ENCODE measurements at regions not wholly inside any gene's neighbourhood (a gene's known extent, or its start where the extent isn't known, plus 50 kb on each side); places are given as distances from the start of the nearest gene placed in this dataset.

DNA sequence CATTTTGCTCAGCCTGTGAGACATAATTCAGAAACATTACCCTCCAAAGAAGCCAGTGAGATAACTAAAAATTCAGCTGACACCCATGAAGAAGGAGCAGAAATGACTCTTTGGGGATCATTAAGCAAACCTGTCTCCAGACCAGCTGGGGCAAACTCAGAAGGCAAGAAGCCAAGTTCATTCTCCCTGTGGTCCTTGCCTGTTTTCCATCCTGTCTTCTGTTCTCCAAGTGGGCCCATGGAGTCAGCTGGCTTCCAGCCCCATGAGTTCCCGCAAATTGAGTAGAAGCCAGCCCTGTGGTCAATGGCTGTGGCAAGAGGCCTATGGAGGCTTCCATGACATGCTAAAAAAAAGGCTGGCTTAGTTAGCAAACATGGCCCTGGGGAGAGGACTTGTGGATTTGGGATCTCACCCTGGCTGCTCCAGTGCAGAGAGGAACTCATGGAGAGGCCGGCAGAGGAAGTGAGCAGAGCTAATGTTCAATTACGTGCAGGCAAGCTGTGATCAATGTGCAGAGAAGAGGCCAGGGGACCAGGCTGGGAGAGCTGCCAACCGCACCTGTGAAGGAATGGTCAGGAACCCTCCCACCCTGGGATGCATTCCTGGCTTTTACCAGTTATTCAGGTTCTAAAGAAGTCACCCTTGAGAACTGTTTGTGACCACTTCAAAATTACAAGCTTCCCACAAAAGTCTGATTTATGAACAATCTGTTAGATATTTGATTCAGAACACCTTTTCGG is 229.1 kb downstream of the TSHZ3 start:
- Histone ChIP-seq H3K9me2 (replicated peaks; ENCODE audit: insufficient read depth, low read length) (no peaks in the 10 kb centered on the region), H3K27me3 (replicated peaks; ENCODE audit: insufficient read depth, low read length) (no peaks in the 10 kb centered on the region), H3K79me2 (ENCODE audit: low read length) (no peaks in the 10 kb centered on the region), H3K9me3 (replicated peaks; ENCODE audit: insufficient read depth, low read length) (no peaks in the 10 kb centered on the region), H3K9ac (ENCODE audit: low read length) (no peak overlapping the region), H4K20me1 (ENCODE audit: insufficient read depth, low read length) (no peaks in the 10 kb centered on the region), H3K4me2 (ENCODE audit: low read depth, low read length) (no peak overlapping the region), H3K36me3 (replicated peaks; ENCODE audit: insufficient read depth, low read length) (no peaks in the 10 kb centered on the region), H3K4me1 (ENCODE audit: low read length) (no peaks in the 10 kb centered on the region), H2AFZ (ENCODE audit: low read length) (no peak overlapping the region), H3F3A (ENCODE audit: insufficient read depth, low read length) (no peaks in the 10 kb centered on the region), H3K27ac (ENCODE audit: low read length) (no peak overlapping the region), H3K4me3 (ENCODE audit: low read length) (no peak overlapping the region)
- TF ChIP-seq EZH2 (optimal IDR thresholded peaks at IDR 0.05; ENCODE audit: low read depth, low read length) (no peak), EZH2phosphoT487 (IDR thresholded peaks at IDR 0.05; ENCODE audit: low read length) (no peak)
- TF ChIP-seq, protein P1, sequence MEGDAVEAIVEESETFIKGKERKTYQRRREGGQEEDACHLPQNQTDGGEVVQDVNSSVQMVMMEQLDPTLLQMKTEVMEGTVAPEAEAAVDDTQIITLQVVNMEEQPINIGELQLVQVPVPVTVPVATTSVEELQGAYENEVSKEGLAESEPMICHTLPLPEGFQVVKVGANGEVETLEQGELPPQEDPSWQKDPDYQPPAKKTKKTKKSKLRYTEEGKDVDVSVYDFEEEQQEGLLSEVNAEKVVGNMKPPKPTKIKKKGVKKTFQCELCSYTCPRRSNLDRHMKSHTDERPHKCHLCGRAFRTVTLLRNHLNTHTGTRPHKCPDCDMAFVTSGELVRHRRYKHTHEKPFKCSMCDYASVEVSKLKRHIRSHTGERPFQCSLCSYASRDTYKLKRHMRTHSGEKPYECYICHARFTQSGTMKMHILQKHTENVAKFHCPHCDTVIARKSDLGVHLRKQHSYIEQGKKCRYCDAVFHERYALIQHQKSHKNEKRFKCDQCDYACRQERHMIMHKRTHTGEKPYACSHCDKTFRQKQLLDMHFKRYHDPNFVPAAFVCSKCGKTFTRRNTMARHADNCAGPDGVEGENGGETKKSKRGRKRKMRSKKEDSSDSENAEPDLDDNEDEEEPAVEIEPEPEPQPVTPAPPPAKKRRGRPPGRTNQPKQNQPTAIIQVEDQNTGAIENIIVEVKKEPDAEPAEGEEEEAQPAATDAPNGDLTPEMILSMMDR (IDR thresholded peaks at IDR 0.05; ENCODE audit: low read length), result no peak
- no peak for DNase-seq

DNA sequence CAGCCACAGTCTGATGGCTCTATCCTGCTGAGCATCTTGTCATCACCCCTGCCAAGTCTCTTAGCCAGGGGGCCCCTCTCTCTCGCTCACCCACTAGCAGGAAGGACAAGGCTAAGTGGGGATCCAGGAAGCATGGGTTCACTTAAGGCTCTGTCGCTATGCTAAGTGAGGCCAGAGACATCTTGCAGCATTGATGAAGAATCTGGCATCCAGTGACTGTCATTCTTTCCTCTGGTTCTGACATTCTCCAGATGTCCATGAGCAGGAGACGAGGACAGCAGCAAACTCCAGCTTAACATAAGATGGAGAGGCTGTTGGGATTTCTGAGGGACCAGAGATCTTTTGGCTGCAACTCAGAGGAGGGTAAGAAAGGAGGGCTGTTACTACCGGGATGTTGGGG is 230.2 kb downstream of the TSHZ3 start:
- TF ChIP-seq EZH2phosphoT487 (IDR thresholded peaks at IDR 0.05; ENCODE audit: low read length) (no peak), EZH2 (optimal IDR thresholded peaks at IDR 0.05; ENCODE audit: low read depth, low read length) (no peak)
- TF ChIP-seq, protein P1 (IDR thresholded peaks at IDR 0.05; ENCODE audit: low read length), result no peak
- H3F3A ChIP-seq (ENCODE audit: insufficient read depth, low read length), result no peaks in the 10 kb centered on the region
- no peaks in the 10 kb centered on the region for H3K4me1 ChIP-seq (ENCODE audit: low read length)
- no peak overlapping the region for H3K27ac ChIP-seq (ENCODE audit: low read length)
- H2AFZ ChIP-seq (ENCODE audit: low read length), result no peak overlapping the region
- H3K36me3 ChIP-seq (replicated peaks; ENCODE audit: insufficient read depth, low read length), result no peaks in the 10 kb centered on the region
- H3K9me2 ChIP-seq (replicated peaks; ENCODE audit: insufficient read depth, low read length), result no peaks in the 10 kb centered on the region
- DNase-seq, result no peak
- H3K79me2 ChIP-seq (ENCODE audit: low read length), result no peaks in the 10 kb centered on the region
- no peaks in the 10 kb centered on the region for H4K20me1 ChIP-seq (ENCODE audit: insufficient read depth, low read length)
- no peak overlapping the region for H3K9ac ChIP-seq (ENCODE audit: low read length)
- no peak overlapping the region for H3K4me2 ChIP-seq (ENCODE audit: low read depth, low read length)
- peaks cover 3% of the 10 kb centered on the region; the same call in 1 of the 2 replicates for H3K27me3 ChIP-seq (replicated peaks; ENCODE audit: insufficient read depth, low read length)
- H3K9me3 ChIP-seq (replicated peaks; ENCODE audit: insufficient read depth, low read length), result no peaks in the 10 kb centered on the region
- H3K4me3 ChIP-seq (ENCODE audit: low read length), result no peak overlapping the region

DNA sequence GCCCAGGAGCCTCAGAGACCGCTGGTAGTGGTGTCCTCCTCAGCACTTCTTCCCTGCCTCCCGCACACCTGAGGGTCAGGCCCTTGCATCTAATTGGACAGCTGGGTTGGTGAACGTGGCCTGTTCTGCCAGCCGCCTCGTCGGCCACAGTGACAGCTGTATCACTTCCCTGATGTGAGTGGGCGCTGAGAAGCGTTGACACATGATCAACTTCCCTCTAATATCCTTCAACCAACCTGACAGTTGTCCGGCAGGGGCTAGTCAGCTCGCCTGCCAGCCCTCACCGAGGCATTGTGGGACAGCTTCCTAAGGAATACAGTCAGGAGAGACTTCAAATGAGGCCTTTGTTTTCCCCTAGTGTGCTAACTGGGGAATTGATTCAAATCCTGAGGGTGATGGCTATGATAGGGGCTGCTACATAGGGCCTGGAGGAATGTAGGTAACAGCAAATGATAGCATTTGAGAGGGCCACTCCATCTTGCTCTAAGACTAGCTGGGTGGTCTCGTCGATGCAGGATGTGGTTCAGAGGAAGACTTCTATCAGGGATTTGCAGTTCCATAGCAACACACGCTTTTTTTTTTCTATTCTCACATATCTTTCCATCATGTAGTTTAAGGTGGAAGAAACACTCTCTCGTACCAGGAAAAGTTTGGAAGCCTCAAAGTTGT is 230.8 kb downstream of the TSHZ3 start:
- Histone ChIP-seq H3K27ac (ENCODE audit: low read length) (no peak overlapping the region), H3K27me3 (replicated peaks; ENCODE audit: insufficient read depth, low read length) (peaks cover 4% of the 10 kb centered on the region; the same call in 1 of the 2 replicates), H3K9me3 (replicated peaks; ENCODE audit: insufficient read depth, low read length) (no peaks in the 10 kb centered on the region), H3K9ac (ENCODE audit: low read length) (no peak overlapping the region), H3K4me2 (ENCODE audit: low read depth, low read length) (no peak overlapping the region), H3K4me3 (ENCODE audit: low read length) (no peak overlapping the region), H4K20me1 (ENCODE audit: insufficient read depth, low read length) (no peaks in the 10 kb centered on the region), H2AFZ (ENCODE audit: low read length) (no peak overlapping the region), H3K36me3 (replicated peaks; ENCODE audit: insufficient read depth, low read length) (no peaks in the 10 kb centered on the region), H3K4me1 (ENCODE audit: low read length) (no peaks in the 10 kb centered on the region), H3K79me2 (ENCODE audit: low read length) (no peaks in the 10 kb centered on the region), H3K9me2 (replicated peaks; ENCODE audit: insufficient read depth, low read length) (no peaks in the 10 kb centered on the region), H3F3A (ENCODE audit: insufficient read depth, low read length) (no peaks in the 10 kb centered on the region)
- no peak for DNase-seq
- TF ChIP-seq EZH2phosphoT487 (IDR thresholded peaks at IDR 0.05; ENCODE audit: low read length) (no peak), EZH2 (optimal IDR thresholded peaks at IDR 0.05; ENCODE audit: low read depth, low read length) (no peak)
- TF ChIP-seq, protein P1 (IDR thresholded peaks at IDR 0.05; ENCODE audit: low read length), result no peak

Measured in MM.1S (cell line).